Activated T-cell treated with anti-CD3 and anti-CD28 coated beads, Interleukin-2, amount 50 U/mL, for 1 hour (primary cell): ENCODE measurements at regions not wholly inside any gene's neighbourhood (a gene's known extent, or its start where the extent isn't known, plus 50 kb on each side); places are given as distances from the start of the nearest gene placed in this dataset.
"Not testable (repeated sequence)": the region's sequence is repeated elsewhere in the genome, so short reads cannot be mapped to it uniquely, and the experiment has no call there.

Source experiments
- DNase-seq: peaks from one replicate; pipeline ENCODE4 v3.0.0-alpha.2; 2020

DNA sequence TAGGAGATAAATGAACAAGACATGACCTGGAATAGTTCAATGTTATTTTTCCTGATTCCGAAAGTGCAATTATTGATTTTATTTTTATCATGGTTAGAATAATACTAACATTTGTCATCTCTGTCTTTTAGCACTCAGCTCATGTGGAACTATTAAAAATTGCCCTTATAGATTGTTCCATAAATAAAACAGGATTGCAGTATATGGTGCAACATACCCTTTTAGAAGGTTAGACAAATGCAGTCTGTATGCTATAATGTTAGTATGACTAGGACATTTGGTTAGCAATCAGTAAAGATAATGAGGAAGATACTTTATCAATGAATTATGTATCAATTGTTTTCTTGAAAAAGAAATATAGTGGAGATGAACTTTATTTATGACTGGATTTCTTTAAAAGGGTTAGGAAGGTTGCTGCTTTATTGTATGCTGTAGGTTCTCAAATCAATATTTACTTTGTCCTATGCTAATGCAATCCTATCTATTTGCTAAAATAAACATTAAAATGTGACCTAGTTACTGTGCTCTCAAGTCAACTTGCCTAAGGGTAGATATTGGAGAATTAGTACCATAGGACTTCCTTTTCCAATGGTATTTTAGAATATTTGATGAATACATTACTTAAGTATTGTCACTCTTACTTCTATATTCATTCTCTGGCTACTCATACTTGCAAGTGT, 348.9 kb upstream of the ISL1 start:
- DNase-seq: no peak

GRCh38 chr5:51039424-51040329, 343.6 kb upstream of the ISL1 start:
- no peak for DNase-seq

DNA sequence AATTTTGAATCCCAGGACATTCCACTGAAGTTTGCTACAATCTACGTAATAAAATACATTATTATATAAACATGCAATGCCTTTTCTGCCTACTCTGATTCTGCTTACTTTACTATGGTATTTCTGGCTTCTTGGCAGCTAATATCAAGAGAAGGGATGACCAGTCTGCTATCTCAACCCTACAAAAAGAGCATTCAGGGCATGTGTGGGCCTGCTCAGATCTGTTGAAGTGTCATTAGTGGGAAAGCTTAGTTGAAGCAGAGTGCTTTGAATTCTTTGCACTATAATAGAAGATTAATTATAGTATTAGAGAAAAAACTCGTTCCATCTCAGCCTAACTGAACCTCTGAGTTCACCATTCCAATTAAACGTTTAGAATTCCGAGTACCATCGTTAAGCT, 339.5 kb upstream of the ISL1 start:
- no peak for DNase-seq

DNA sequence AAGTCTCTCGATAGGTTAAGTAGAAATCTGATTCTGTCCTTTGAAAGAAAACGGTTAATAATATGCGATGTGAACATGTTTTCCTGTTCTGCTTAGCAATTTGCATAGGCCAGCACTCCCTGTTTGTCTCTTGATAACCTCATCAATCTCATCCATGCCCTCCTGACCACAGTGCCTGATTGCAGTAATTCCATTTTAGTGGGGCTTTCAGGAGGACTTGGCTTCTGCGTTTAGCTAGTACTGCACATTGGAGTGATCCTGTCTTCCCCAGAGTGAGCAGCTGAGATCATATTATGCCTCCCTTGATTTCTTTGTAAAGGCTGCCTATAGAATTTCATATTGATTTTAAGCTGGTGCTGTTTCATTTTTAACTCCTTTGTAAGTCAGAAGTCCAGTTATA, 335.9 kb upstream of the ISL1 start:
- no peak for DNase-seq

DNA sequence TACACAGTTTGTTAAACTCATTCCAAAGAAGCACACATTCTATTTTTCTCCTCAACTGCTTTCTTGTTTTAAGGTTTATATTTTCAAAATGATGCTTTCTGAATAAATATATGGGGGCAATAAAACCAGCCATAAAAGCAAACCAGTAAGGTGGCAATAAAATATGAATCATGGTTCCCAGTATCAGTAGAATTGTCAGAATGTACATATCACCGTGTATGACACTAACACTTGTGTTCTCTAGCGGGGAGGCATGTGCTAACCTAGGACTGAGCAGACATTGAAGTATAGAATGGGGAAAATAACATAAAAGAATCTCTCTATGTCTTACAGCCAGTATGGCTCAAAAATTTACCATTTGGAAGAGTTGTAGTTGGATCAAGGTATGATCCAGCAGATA, 329.9 kb upstream of the ISL1 start:
- DNase-seq: no peak

DNA sequence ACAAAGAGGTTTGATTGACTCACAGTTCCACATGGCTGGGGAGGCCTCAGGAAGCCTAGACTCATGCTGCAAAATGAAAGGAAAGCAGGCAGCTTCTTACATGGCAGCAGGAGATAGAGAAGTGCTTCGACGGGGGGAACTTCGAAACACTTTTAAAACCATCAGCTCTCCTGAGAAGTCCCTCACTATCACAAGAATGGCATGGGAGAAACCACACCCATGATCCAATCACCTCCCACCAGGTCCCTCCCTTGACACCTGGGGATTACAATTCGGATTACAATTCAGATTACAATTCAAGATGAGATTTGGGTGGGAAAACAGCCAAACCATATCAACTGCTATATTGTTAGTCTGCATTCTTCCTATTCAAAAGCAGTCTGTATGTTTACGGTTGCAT, 322.3 kb upstream of the ISL1 start:
- DNase-seq: no peak

DNA sequence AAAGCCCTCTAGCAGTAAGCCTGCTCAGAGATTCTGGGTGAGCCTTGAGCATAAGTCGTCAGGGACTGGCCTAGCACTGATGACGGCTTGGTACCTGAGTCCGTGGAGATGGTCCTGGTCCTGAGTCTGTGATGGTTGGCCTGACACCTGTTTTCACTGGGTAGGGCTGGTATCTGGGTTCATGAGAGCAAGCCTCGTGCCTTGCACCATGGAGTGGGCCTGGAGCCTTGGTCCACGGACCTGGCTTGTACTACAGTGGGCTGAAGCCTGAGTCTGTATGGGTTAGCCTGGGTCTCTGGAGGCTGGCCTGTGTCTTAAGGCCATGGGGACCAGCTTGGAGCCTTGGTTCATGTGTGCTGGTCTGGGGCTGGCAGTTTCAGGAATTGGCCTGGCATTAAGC, 310.3 kb upstream of the ISL1 start:
- DNase-seq: no peak

GRCh38 chr5:51082741-51083140, 300.5 kb upstream of the ISL1 start:
- no peak for DNase-seq

GRCh38 chr5:51091816-51092215, 291.4 kb upstream of the ISL1 start:
- DNase-seq: no peak

GRCh38 chr5:51095486-51095885, 287.8 kb upstream of the ISL1 start:
- no peak for DNase-seq

DNA sequence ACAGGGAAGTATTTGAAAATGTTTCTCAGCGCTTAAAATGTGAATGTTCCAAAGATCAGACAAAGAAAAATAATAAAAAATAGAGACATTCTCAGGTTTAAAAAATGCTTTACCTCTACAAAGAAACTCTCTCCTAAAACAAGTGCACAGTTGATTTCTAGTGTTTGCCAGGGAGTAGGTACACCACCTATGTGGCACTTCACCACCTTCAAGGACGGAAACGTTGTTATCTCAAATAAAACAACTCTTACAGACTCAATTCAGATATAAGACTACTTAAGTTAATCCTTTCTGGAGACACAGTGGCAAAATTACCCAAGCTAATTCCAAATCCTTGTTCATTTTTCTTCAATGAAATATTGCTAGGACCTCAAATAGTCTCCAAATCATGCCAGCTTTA, 286.4 kb upstream of the ISL1 start:
- DNase-seq: no peak

- DNase-seq: no peak
Measured at GRCh38 chr5:51099173-51099853, 283.9 kb upstream of the ISL1 start.

DNA sequence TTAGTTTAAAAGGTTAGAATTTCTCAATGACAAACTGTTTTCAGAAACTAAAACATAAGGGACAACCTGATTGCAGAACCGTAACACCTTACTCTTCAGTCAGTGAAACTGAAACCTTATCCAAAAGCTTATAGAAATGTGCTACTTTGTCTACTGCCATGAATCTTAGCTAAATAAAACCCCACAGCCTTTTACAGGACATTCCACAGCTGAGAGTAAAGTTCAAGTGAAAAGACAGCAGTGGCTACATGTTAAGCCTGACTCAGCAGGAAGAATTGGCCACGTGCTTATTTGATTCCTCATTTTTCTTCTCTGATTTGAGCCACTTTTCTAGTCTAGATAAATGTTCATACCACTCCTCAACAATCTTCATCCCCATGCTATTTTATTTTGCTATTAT, 278.7 kb upstream of the ISL1 start:
- no peak for DNase-seq

DNA sequence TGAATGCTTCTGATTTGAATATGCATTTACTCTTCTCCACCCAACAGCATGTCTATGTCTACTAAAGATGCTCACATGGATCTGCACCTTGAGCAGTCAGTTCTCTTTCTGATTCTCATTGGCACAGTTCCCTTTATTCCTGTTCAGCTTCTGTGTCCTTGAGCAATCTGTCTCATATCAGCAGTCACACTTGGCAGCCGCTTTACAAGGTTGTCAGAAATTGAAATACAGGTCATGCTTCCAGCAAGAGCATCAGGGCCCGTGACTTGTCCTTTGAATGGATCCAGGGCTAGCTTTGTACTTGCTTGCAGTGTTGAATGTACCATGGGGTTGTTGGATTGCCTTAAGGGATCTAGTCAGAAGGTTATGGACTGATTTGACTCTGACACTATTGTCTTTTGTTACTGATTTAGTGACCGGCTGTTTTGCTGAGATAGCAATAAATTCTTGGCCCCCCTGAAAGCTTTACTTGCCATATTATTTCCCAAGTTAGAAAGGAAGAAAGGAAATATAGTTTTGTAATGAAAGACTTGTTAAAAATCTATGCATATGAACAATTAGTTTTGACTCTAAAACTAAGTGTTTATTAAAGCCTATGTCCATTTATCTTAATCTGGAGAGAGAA, 273.4 kb upstream of the ISL1 start:
- DNase-seq: no peak

GRCh38 chr5:51131266-51131665, 252.0 kb upstream of the ISL1 start:
- no peak for DNase-seq

GRCh38 chr5:51138164-51138563, 245.1 kb upstream of the ISL1 start:
- DNase-seq: no peak

- no peak for DNase-seq
Measured at GRCh38 chr5:51148437-51148836, 234.8 kb upstream of the ISL1 start.

DNA sequence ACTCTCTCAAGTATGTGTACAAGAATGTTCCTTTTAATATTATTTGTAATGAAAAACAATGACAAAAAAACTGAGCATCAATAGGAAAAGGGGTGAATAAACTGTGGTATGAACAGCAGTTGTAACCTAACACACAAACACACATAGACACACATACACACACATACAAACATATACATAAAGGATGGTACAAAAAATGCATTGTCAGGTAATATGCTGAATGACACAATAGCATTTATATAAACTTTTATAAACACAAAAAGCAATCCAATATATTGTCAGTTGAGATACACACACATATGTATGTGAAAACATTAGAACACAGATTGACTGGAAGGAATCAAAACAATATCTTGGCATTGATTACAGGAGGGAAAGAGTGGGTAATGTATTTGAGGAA, 227.0 kb upstream of the ISL1 start:
- no peak for DNase-seq

- no peak for DNase-seq
Measured at GRCh38 chr5:51156838-51157237, 226.4 kb upstream of the ISL1 start.

DNA sequence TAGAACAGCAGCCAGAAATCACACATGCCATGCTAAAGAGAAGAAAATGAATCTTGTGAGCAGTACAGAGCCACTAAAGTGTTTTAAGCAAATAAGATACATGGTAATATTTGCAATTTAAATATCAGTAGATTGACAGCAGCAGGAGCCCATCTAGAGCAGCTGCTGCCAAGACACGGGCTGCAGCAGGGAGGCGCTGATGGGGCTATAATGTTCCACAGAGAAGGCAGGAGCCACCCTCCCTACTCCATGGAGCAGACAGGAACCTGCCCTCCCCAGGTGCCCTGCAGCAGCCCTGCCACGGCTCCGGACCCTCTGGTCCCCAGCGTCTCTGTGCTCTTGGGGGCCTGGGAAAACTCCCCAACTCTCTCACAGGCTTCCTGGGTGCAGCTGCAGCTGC, 224.1 kb upstream of the ISL1 start:
- DNase-seq: no peak

GRCh38 chr5:51159606-51160005, 223.6 kb upstream of the ISL1 start:
- no peak for DNase-seq

- DNase-seq: no peak
Measured at GRCh38 chr5:51162245-51162644, 221.0 kb upstream of the ISL1 start.

DNA sequence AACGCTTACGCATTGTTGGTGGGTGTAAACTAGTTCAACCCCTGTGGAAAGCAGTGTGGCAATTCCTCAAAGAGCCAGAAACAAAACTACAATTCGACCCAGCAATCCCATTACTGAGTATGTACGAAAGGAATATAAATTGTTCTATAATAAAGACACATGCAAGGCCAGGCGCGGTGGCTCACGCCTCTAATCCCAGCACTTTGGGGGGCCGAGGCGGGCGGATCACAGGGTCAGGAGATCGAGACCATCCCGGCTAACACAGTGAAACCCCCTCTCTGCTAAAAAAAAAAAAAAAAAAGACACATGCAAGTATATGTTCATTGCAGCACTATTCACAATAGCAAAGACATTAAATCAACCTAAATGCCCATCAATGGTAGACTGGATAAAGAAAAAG, 217.6 kb upstream of the ISL1 start:
- DNase-seq: not testable (repeated sequence)
